IPS-18c (cell line): ENCODE measurements at regions not wholly inside any gene's neighbourhood (a gene's known extent, or its start where the extent isn't known, plus 50 kb on each side); places are given as distances from the start of the nearest gene placed in this dataset.
"Not testable (repeated sequence)": the region's sequence is repeated elsewhere in the genome, so short reads cannot be mapped to it uniquely, and the experiment has no call there.

Experiments used
- H3K4me3 ChIP-seq: 2 replicates; pipeline ENCODE4 v1.7.0; 2013; ENCODE audit warnings: low read depth, mild to moderate bottlenecking, low read length, moderate library complexity; ENCODE audit not compliant: insufficient read depth
- H3K9me3 ChIP-seq: one replicate; pipeline ENCODE4 v1.6.1; 2013; ENCODE audit warnings: mild to moderate bottlenecking, low read length, moderate library complexity; ENCODE audit not compliant: control insufficient read depth, insufficient read depth

- Histone ChIP-seq H3K4me3 (no peak overlapping the region), H3K9me3 (no peaks in the 10 kb centered on the region)
Measured at GRCh38 chr6:166850677-166851076, 105.7 kb downstream of the RNASET2 start.

- Histone ChIP-seq H3K4me3 (no peak overlapping the region), H3K9me3 (no peaks in the 10 kb centered on the region)
Measured at GRCh38 chr6:166849749-166850183, 106.6 kb downstream of the RNASET2 start.

GRCh38 chr6:166848979-166849748 lies 107.2 kb downstream of the RNASET2 start:
- no peaks in the 10 kb centered on the region for H3K9me3 ChIP-seq

GRCh38 chr6:166846446-166847142 lies 109.8 kb downstream of the RNASET2 start:
- not testable (repeated sequence) for H3K4me3 ChIP-seq, H3K9me3 ChIP-seq

More at GRCh38 chr6:166848979-166849748, 107.2 kb downstream of the RNASET2 start:
- H3K4me3 ChIP-seq = no peak overlapping the region

- no peaks in the 10 kb centered on the region for H3K9me3 ChIP-seq
- no peak overlapping the region for H3K4me3 ChIP-seq
Measured at GRCh38 chr6:166842607-166843006, 113.7 kb downstream of the RNASET2 start.

GRCh38 chr6:166841216-166841615 lies 115.1 kb downstream of the RNASET2 start:
- no peaks in the 10 kb centered on the region for H3K9me3 ChIP-seq
- H3K4me3 ChIP-seq = no peak overlapping the region

- Histone ChIP-seq H3K9me3 (no peaks in the 10 kb centered on the region), H3K4me3 (no peak overlapping the region)
Measured at GRCh38 chr6:166839569-166839968, 116.8 kb downstream of the RNASET2 start.

- no peaks in the 10 kb centered on the region for H3K9me3 ChIP-seq
- H3K4me3 ChIP-seq = no peak overlapping the region
Measured at GRCh38 chr6:166838987-166839386, 117.4 kb downstream of the RNASET2 start.

GRCh38 chr6:166836785-166837718 lies 119.3 kb downstream of the RNASET2 start:
- no peaks in the 10 kb centered on the region for H3K9me3 ChIP-seq

GRCh38 chr6:166834049-166834448 lies 122.3 kb downstream of the RNASET2 start:
- H3K4me3 ChIP-seq = no peak overlapping the region
- H3K9me3 ChIP-seq = no peaks in the 10 kb centered on the region

More at GRCh38 chr6:166836785-166837718, 119.3 kb downstream of the RNASET2 start:
- H3K4me3 ChIP-seq = no peak overlapping the region

- Histone ChIP-seq H3K9me3 (no peaks in the 10 kb centered on the region), H3K4me3 (no peak overlapping the region)
Measured at GRCh38 chr6:166830891-166831363, 125.4 kb downstream of the RNASET2 start.

- Histone ChIP-seq H3K9me3 (no peaks in the 10 kb centered on the region), H3K4me3 (no peak overlapping the region)
Measured at GRCh38 chr6:166830185-166830890, 126.0 kb downstream of the RNASET2 start.

- Histone ChIP-seq H3K9me3 (peaks cover 2% of the 10 kb centered on the region), H3K4me3 (no peak overlapping the region)
Measured at GRCh38 chr6:166826264-166826663, 130.1 kb downstream of the RNASET2 start.

GRCh38 chr6:166825553-166826145 lies 130.7 kb downstream of the RNASET2 start:
- Histone ChIP-seq H3K4me3 (no peak overlapping the region), H3K9me3 (peaks cover 2% of the 10 kb centered on the region)

- no peak overlapping the region for H3K4me3 ChIP-seq
- H3K9me3 ChIP-seq = peaks cover 2% of the 10 kb centered on the region
Measured at GRCh38 chr6:166824880-166825250, 131.5 kb downstream of the RNASET2 start.

- Histone ChIP-seq H3K9me3 (peaks cover 2% of the 10 kb centered on the region), H3K4me3 (no peak overlapping the region)
Measured at GRCh38 chr6:166824146-166824879, 132.0 kb downstream of the RNASET2 start.
